Hepatocyte (in vitro differentiated cells): ENCODE measurements at regions not wholly inside any gene's neighbourhood (a gene's known extent, or its start where the extent isn't known, plus 50 kb on each side); places are given as distances from the start of the nearest gene placed in this dataset.

Source experiments
- DNase-seq: peaks from one replicate; pipeline ENCODE4 v3.0.0-alpha.2; 2016; ENCODE audit warnings: low spot score
- H2AFZ ChIP-seq: fragments of 200-600 bp; sonication (generic); 2 replicates; pipeline ENCODE4 v1.6.0; 2016; ENCODE audit warnings: antibody characterized with exemption, mild to moderate bottlenecking
- H3K27ac ChIP-seq: fragments of 200-600 bp; sonication (generic); 2 replicates; pipeline ENCODE4 v1.5.1; 2016; ENCODE audit warnings: mild to moderate bottlenecking
- H3K27me3 ChIP-seq: fragments of 200-600 bp; sonication (generic); 2 replicates; pipeline ENCODE4 v1.6.1; 2016
- H3K36me3 ChIP-seq: fragments of 200-600 bp; sonication (generic); replicated peaks from 2 replicates; pipeline ENCODE4 v1.5.1; 2016; ENCODE audit warnings: low read depth; ENCODE audit not compliant: insufficient read depth
- H3K4me1 ChIP-seq: fragments of 200-600 bp; sonication (generic); 2 replicates; pipeline ENCODE4 v1.5.1; 2016; ENCODE audit warnings: mild to moderate bottlenecking, moderate library complexity; ENCODE audit not compliant: insufficient read depth
- H3K4me2 ChIP-seq: fragments of 200-600 bp; sonication (generic); 2 replicates; pipeline ENCODE4 v1.6.0; 2016
- H3K4me3 ChIP-seq: fragments of 200-600 bp; sonication (generic); 2 replicates; pipeline ENCODE4 v1.5.1; 2016; ENCODE audit warnings: mild to moderate bottlenecking
- H3K79me2 ChIP-seq: fragments of 200-600 bp; sonication (generic); 2 replicates; pipeline ENCODE4 v1.6.0; 2017; ENCODE audit warnings: mild to moderate bottlenecking
- H3K9me2 ChIP-seq: fragments of 200-600 bp; sonication (generic); replicated peaks from 2 replicates; pipeline ENCODE4 v1.6.0; 2017; ENCODE audit warnings: mild to moderate bottlenecking; ENCODE audit not compliant: insufficient read depth
- H3K9me3 ChIP-seq: fragments of 200-600 bp; sonication (generic); 2 replicates; pipeline ENCODE4 v1.5.1; 2016; ENCODE audit warnings: low read depth, mild to moderate bottlenecking
- H4K20me1 ChIP-seq: fragments of 200-600 bp; sonication (generic); 2 replicates; pipeline ENCODE4 v1.6.0; 2016; ENCODE audit warnings: mild to moderate bottlenecking; ENCODE audit not compliant: insufficient read depth, poor library complexity, severe bottlenecking
- EZH2 ChIP-seq: fragments of 200-600 bp; sonication (generic); IDR thresholded peaks from 2 replicates; pipeline ENCODE4 v1.6.1; 2016; ENCODE audit warnings: antibody characterized with exemption, mild to moderate bottlenecking, borderline replicate concordance
- EZH2phosphoT487 ChIP-seq: fragments of 200-600 bp; sonication (generic); IDR thresholded peaks from one replicate; pipeline ENCODE4 v1.6.1; 2018; ENCODE audit warnings: antibody characterized with exemption, mild to moderate bottlenecking, low read depth, moderate library complexity; ENCODE audit not compliant: unreplicated experiment, severe bottlenecking
- WGBS: methylation state at CpG from one replicate; pipeline ENCODE4 v1.1.6; 2016; ENCODE audit warnings: low lambda C conversion rate; ENCODE audit errors: missing lambda C conversion rate; 5-methylcytosine and 5-hydroxymethylcytosine counted together
- TF ChIP-seq, protein P1 (sequence below): fragments of 200-600 bp; sonication (generic); IDR thresholded peaks from 2 replicates; pipeline ENCODE4 v1.5.1; 2016; ENCODE audit warnings: antibody characterized with exemption, mild to moderate bottlenecking; ENCODE audit not compliant: poor library complexity

DNA sequence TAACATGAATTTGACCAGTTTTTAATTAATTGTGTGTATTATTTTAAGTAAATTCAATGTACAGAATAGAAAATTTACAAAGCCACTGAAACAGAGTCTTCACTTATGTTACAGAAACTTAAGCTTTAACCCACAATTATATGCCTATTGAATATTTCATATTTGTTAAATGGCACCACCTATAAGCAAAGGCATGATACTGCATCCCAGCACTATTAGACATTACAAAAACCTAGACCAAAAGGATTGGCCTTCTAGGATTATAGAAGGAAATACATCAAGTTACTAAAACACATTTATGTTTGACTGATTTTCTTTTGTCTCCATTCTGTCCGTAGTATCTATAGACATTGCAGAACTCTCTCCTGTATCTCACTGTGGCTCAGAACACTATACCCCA is 578.1 kb downstream of the AJAP1 start:
- WGBS = 97% methylated on average over 1 of the region's 1 CpG
- no peak overlapping the region for H3K27ac ChIP-seq
- H3K9me2 ChIP-seq = no peaks in the 10 kb centered on the region
- TF ChIP-seq, protein P1, sequence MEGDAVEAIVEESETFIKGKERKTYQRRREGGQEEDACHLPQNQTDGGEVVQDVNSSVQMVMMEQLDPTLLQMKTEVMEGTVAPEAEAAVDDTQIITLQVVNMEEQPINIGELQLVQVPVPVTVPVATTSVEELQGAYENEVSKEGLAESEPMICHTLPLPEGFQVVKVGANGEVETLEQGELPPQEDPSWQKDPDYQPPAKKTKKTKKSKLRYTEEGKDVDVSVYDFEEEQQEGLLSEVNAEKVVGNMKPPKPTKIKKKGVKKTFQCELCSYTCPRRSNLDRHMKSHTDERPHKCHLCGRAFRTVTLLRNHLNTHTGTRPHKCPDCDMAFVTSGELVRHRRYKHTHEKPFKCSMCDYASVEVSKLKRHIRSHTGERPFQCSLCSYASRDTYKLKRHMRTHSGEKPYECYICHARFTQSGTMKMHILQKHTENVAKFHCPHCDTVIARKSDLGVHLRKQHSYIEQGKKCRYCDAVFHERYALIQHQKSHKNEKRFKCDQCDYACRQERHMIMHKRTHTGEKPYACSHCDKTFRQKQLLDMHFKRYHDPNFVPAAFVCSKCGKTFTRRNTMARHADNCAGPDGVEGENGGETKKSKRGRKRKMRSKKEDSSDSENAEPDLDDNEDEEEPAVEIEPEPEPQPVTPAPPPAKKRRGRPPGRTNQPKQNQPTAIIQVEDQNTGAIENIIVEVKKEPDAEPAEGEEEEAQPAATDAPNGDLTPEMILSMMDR = no peak
- TF ChIP-seq EZH2phosphoT487 = no peak
- no peak for TF ChIP-seq EZH2
- no peaks in the 10 kb centered on the region for H3K36me3 ChIP-seq
- no peak overlapping the region for H3K4me2 ChIP-seq
- H4K20me1 ChIP-seq = no peaks in the 10 kb centered on the region
- H3K4me3 ChIP-seq = no peak overlapping the region
- no peaks in the 10 kb centered on the region for H3K4me1 ChIP-seq
- no peak for DNase-seq
- H3K9me3 ChIP-seq = no peaks in the 10 kb centered on the region
- H2AFZ ChIP-seq = no peak overlapping the region
- H3K27me3 ChIP-seq = peaks cover 6% of the 10 kb centered on the region
- no peaks in the 10 kb centered on the region for H3K79me2 ChIP-seq

DNA sequence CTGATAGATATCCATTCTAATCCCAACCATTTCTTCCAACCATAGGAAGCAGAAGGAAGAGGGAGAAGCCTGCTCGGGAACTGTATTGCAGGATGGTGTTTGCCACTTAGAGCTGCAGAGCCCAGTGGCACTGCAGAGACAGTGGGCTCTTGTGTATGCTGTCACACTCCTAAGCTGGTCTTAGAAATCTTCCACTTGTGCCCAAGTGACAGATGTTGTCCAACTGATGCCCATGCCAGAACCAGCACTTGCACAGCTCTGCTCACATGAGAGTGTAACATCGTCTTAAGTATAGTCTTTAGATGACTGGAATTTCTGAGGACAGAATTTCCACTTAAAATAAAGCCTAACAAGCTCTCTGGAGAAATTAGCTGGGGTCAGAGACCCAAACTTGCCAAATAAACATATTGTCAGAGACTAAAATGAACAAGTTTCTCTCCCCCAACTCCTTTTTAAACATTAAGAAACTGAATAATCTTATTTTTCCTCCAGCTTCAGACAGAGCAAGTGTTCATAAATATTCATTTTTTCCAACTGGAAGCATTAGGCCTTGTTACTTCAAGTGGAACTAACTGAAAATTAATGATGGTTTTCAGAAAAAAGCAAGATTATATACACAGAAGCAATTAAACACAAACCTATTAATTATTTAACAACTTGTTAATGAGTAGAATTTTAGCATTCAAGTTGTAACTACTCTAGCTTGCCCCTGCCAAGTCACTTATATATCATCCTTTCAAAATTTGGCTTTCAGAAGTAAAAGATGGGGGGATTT is 577.3 kb downstream of the AJAP1 start:
- Histone ChIP-seq H3K27ac (no peak overlapping the region), H3K9me3 (no peaks in the 10 kb centered on the region), H3K4me1 (no peaks in the 10 kb centered on the region), H4K20me1 (no peaks in the 10 kb centered on the region), H3K4me2 (no peak overlapping the region), H3K4me3 (no peak overlapping the region), H3K36me3 (no peaks in the 10 kb centered on the region), H3K27me3 (peaks cover 9% of the 10 kb centered on the region), H3K79me2 (no peaks in the 10 kb centered on the region), H3K9me2 (no peaks in the 10 kb centered on the region), H2AFZ (no peak overlapping the region)
- DNase-seq = no peak
- 80% methylated on average over 2 of the region's 2 CpGs for WGBS
- TF ChIP-seq, protein P1 = no peak
- no peak for TF ChIP-seq EZH2
- no peak for TF ChIP-seq EZH2phosphoT487

DNA sequence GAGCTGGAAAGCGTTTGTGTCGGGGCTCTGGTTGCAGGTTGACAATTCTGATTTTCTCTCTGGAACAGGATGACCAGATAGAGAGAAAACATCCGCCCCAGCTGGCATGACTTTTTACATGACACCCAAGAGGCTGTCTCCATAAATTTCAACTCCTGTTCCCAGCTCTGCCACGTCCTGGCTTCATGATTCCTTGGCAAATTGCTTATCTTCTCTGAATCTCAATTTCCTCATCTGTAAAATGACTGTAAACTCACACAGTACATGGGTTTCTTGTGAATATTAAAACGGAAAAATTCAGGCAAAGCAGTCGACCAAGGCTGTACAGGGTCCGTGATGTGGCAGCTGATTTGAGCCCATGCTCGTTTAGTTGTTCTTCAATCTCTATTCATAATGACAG is 572.7 kb downstream of the AJAP1 start:
- H3K4me2 ChIP-seq = no peak overlapping the region
- whole genome bisulfite sequencing = 81% methylated on average over 8 of the region's 8 CpGs

More for the DNA sequence above, 572.7 kb downstream of the AJAP1 start:
- Histone ChIP-seq H3K36me3 (no peaks in the 10 kb centered on the region), H4K20me1 (no peaks in the 10 kb centered on the region), H3K79me2 (no peaks in the 10 kb centered on the region), H2AFZ (no peak overlapping the region), H3K4me3 (no peak overlapping the region), H3K27me3 (peaks cover 21% of the 10 kb centered on the region), H3K9me3 (no peaks in the 10 kb centered on the region), H3K27ac (no peak overlapping the region), H3K4me1 (no peaks in the 10 kb centered on the region), H3K9me2 (no peaks in the 10 kb centered on the region)
- TF ChIP-seq EZH2phosphoT487 = no peak
- TF ChIP-seq, protein P1 = no peak
- TF ChIP-seq EZH2 = no peak
- no peak for DNase-seq
